IMR-90 (cell line): ENCODE measurements at regions not wholly inside any gene's neighbourhood (a gene's known extent, or its start where the extent isn't known, plus 50 kb on each side); places are given as distances from the start of the nearest gene placed in this dataset.

Experiments used
- ATAC-seq: fragments of 200-7000 bp; cut with Tn5 transposase; 2 replicates; pipeline ENCODE4 v1.9.1; 2020; ENCODE audit warnings: low read depth, mild to moderate bottlenecking, moderate library complexity
- BruUV-seq: library from RNA; stranded (reverse); fragments of 400-500 nt; replicated peaks from 2 replicates; lab custom pipeline; 2021; lab: Mats Ljungman, UMichigan
- CTCF ChIA-PET: fragments of 300-600 bp; formaldehyde crosslinking; extraction: SDS; loops from one replicate; lab custom pipeline; 2021; ENCODE audit warnings: antibody characterized with exemption; lab: Yijun Ruan, JAX
- POLR2A ChIA-PET: fragments of 300-600 bp; sonication (Branson Sonifier 250); formaldehyde crosslinking; loops from one replicate; lab custom pipeline; 2022; ENCODE audit warnings: antibody characterized with exemption; ENCODE audit not compliant: unreplicated experiment; lab: Charles Lee
- DNase-seq: peaks from one replicate; pipeline ENCODE4 v3.0.0; 2013
- H2AFZ ChIP-seq: replicated peaks from 2 replicates; pipeline ENCODE3; 2013; ENCODE audit warnings: low read length, mild to moderate bottlenecking; ENCODE audit not compliant: poor library complexity
- H2AK5ac ChIP-seq: 2 replicates; pipeline ENCODE4 v1.6.1; 2013; ENCODE audit warnings: low read depth, low read length, inconsistent platforms
- H2AK9ac ChIP-seq: replicated peaks from 2 replicates; pipeline ENCODE3; 2013; ENCODE audit warnings: mild to moderate bottlenecking, low read depth, low read length, moderate library complexity; ENCODE audit not compliant: poor library complexity
- H2BK120ac ChIP-seq: 2 replicates; pipeline ENCODE4 v1.6.1; 2013; ENCODE audit warnings: low read depth, low read length, inconsistent platforms
- H2BK15ac ChIP-seq: 3 replicates; pipeline ENCODE4 v1.6.1; 2013; ENCODE audit warnings: low read depth, low read length, inconsistent platforms
- H2BK20ac ChIP-seq: 2 replicates; pipeline ENCODE4 v1.6.1; 2013; ENCODE audit warnings: low read depth, mild to moderate bottlenecking, inconsistent platforms, low read length, moderate library complexity
- H2BK5ac ChIP-seq: 2 replicates; pipeline ENCODE4 v1.6.1; 2013; ENCODE audit warnings: mild to moderate bottlenecking, low read depth, low read length, inconsistent platforms; ENCODE audit not compliant: poor library complexity, severe bottlenecking
- H3K14ac ChIP-seq: replicated peaks from 2 replicates; pipeline ENCODE4 v1.6.1; 2013; ENCODE audit warnings: low read depth, low read length, inconsistent platforms
- H3K18ac ChIP-seq: 2 replicates; pipeline ENCODE4 v1.6.1; 2013; ENCODE audit warnings: low read depth, low read length, control low read depth
- H3K23ac ChIP-seq: 2 replicates; pipeline ENCODE4 v1.6.1; 2013; ENCODE audit warnings: low read depth, low read length, inconsistent platforms
- H3K27ac ChIP-seq: 2 replicates; pipeline ENCODE4 v1.5.1; 2013; ENCODE audit warnings: mild to moderate bottlenecking, control low read depth, low read length; ENCODE audit not compliant: insufficient read depth
- H3K27me3 ChIP-seq: 2 replicates; pipeline ENCODE4 v1.6.1; 2013; ENCODE audit warnings: low read length; ENCODE audit not compliant: control insufficient read depth, insufficient read depth
- H3K36me3 ChIP-seq: 2 replicates; pipeline ENCODE4 v1.6.1; 2013; ENCODE audit warnings: low read length, mixed read lengths; ENCODE audit not compliant: control insufficient read depth, insufficient read depth
- H3K4ac ChIP-seq: 2 replicates; pipeline ENCODE4 v1.6.1; 2013; ENCODE audit warnings: low read depth, low read length, inconsistent platforms
- H3K4me1 ChIP-seq: 2 replicates; pipeline ENCODE4 v1.6.1; 2013; ENCODE audit warnings: low read length, mixed read lengths; ENCODE audit not compliant: control insufficient read depth, insufficient read depth
- H3K4me2 ChIP-seq: 2 replicates; pipeline ENCODE4 v1.6.1; 2013; ENCODE audit warnings: low read depth, mild to moderate bottlenecking, control low read depth, low read length, moderate library complexity
- H3K4me3 ChIP-seq: 2 replicates; pipeline ENCODE4 v1.5.1; 2013; ENCODE audit warnings: low read depth, mild to moderate bottlenecking, control low read depth, low read length, moderate library complexity; ENCODE audit not compliant: insufficient read depth
- H3K56ac ChIP-seq: 2 replicates; pipeline ENCODE4 v1.6.1; 2013; ENCODE audit warnings: low read length, inconsistent platforms; ENCODE audit not compliant: insufficient read depth; ENCODE audit errors: extremely low read depth
- H3K79me1 ChIP-seq, 2 experiments: 2 replicates each; pipeline ENCODE4 v1.6.1; 2013; ENCODE audit warnings: low read length in 2 of 2, inconsistent platforms in 1 of 2, low read depth in 1 of 2
- H3K9ac ChIP-seq: 2 replicates; pipeline ENCODE4 v1.6.1; 2013; ENCODE audit warnings: low read depth, low read length, control low read depth
- H3K9me1 ChIP-seq: 2 replicates; pipeline ENCODE4 v1.6.1; 2013; ENCODE audit warnings: low read length, inconsistent platforms; ENCODE audit not compliant: insufficient read depth
- H3K9me3 ChIP-seq: 2 replicates; pipeline ENCODE4 v1.6.1; 2013; ENCODE audit warnings: low read length; ENCODE audit not compliant: control insufficient read depth, insufficient read depth
- H4K20me1 ChIP-seq: 2 replicates; pipeline ENCODE4 v1.6.1; 2013; ENCODE audit warnings: low read length, inconsistent platforms; ENCODE audit not compliant: insufficient read depth
- H4K5ac ChIP-seq: 2 replicates; pipeline ENCODE4 v1.6.1; 2013; ENCODE audit warnings: mild to moderate bottlenecking, low read depth, low read length, control low read depth
- H4K8ac ChIP-seq, 2 experiments: 2 replicates each; pipeline ENCODE4 v1.6.1; 2013; ENCODE audit warnings: low read depth in 2 of 2, low read length in 2 of 2, control low read depth in 1 of 2, inconsistent platforms in 1 of 2
- H4K91ac ChIP-seq: 2 replicates; pipeline ENCODE4 v1.6.1; 2013; ENCODE audit warnings: low read depth, low read length, inconsistent platforms; ENCODE audit not compliant: insufficient read depth
- CHD1 ChIP-seq: IDR thresholded peaks from 2 replicates; pipeline ENCODE4 v1.6.1; 2012; ENCODE audit warnings: low read depth, low read length, improper control_type of control experiment
- FOS ChIP-seq: fragments of 150-350 bp; IDR thresholded peaks from 2 replicates; pipeline ENCODE4 v1.6.1; 2016; ENCODE audit warnings: low read depth, low read length
- NFE2L2 ChIP-seq: fragments of 150-350 bp; IDR thresholded peaks from 2 replicates; pipeline ENCODE4 v1.6.1; 2016; ENCODE audit warnings: low read depth, mild to moderate bottlenecking, low read length
- POLR2A ChIP-seq: IDR thresholded peaks from 2 replicates; pipeline ENCODE4 v1.6.1; 2012; ENCODE audit warnings: mild to moderate bottlenecking, low read depth, low read length
- RFX5 ChIP-seq: IDR thresholded peaks from 2 replicates; pipeline ENCODE4 v1.8.0; 2012; ENCODE audit warnings: low read depth, mild to moderate bottlenecking, low read length, moderate library complexity
- SMC3 ChIP-seq: fragments of 150-350 bp; IDR thresholded peaks from 2 replicates; pipeline ENCODE4 v1.6.1; 2016; ENCODE audit warnings: low read depth, mild to moderate bottlenecking, antibody characterized with exemption, low read length, moderate library complexity
- whole genome bisulfite sequencing, 2 experiments: methylation state at CpG; one replicate each; pipeline versions ENCODE4 v1.1.5 to v1.1.7; 2013; ENCODE audit warnings: missing lambda C conversion rate in 2 of 2; ENCODE audit not compliant: insufficient read length in 1 of 2; ENCODE audit errors: extremely low coverage in 2 of 2; 5-methylcytosine and 5-hydroxymethylcytosine counted together
- dilution Hi-C: fragments of 300-500 bp; cut with HindIII; formaldehyde crosslinking; loops from one replicate; pipeline ENCODE4 v1.14.3; 2018; ENCODE audit warnings: low sequenced_read_pairs; ENCODE audit not compliant: unreplicated experiment
- in situ Hi-C: fragments of 300-500 bp; cut with MboI; formaldehyde crosslinking; loops from 3 replicates; pipeline ENCODE4 v1.14.3; 2019; ENCODE audit warnings: low sequenced_read_pairs, inconsistent platforms, mixed read lengths
- intact Hi-C: fragments of 100-400 bp; cut with micrococcal nuclease; formaldehyde crosslinking; loops from 2 replicates; pipeline ENCODE4 v1.10.0; 2022
- TF ChIP-seq, protein P1 (sequence below): fragments of 150-350 bp; IDR thresholded peaks from 2 replicates; pipeline ENCODE4 v1.6.1; 2017; ENCODE audit warnings: mild to moderate bottlenecking, antibody characterized with exemption, low read length, low read depth
- TF ChIP-seq, protein P2 (sequence below): conservative IDR thresholded peaks from 2 replicates; pipeline ENCODE4 v1.5.1; 2012; ENCODE audit warnings: mild to moderate bottlenecking, low read depth, low read length, improper control_type of control experiment
- TF ChIP-seq, protein P3 (sequence below): fragments of 150-350 bp; IDR thresholded peaks from 2 replicates; pipeline ENCODE4 v1.6.1; 2016; ENCODE audit warnings: low read depth, mild to moderate bottlenecking, low read length, moderate library complexity, borderline replicate concordance

DNA sequence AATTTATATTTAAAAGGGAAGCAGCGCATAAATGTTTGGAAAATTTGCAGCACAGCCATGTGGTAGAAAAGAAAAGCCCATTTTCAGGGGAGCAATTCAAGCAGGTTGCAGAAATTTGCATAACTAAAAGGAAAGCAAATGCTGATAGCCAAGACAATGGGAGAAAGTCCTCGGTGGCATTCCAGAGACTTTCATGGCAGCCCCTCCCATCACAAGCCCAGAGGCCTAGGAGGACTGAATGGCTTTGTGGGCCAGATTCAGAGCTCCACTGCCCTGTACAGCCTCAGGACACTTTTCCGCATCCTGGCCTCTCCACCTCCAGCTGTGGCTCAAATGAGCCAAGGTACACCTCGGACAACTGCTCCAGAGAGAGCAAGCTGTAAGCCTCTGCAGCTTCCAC is 462.9 kb downstream of the CDK5RAP2 start:
- Histone ChIP-seq H3K9me1 (no peaks in the 10 kb centered on the region), H4K20me1 (no peaks in the 10 kb centered on the region), H3K4me1 (no peaks in the 10 kb centered on the region), H3K27me3 (no peaks in the 10 kb centered on the region), H3K56ac (no peak overlapping the region), H2BK20ac (no peak overlapping the region), H3K27ac (no peak overlapping the region), H3K9ac (no peak overlapping the region), H3K14ac (no peak overlapping the region), H4K91ac (no peak overlapping the region), H3K23ac (no peak overlapping the region), H4K5ac (no peak overlapping the region), H4K8ac (no peak overlapping the region), H3K79me1 (no peaks in the 10 kb centered on the region), H3K4me2 (no peak overlapping the region), H2BK15ac (no peak overlapping the region), H2AK9ac (no peak overlapping the region), H2BK5ac (no peak overlapping the region), H3K36me3 (no peaks in the 10 kb centered on the region), H2BK120ac (no peak overlapping the region), H3K18ac (no peak overlapping the region), H2AK5ac (no peak overlapping the region), H3K4me3 (no peak overlapping the region), H3K9me3 (no peaks in the 10 kb centered on the region), H2AFZ (no peak overlapping the region), H3K4ac (no peak overlapping the region)
- 20% methylated on average over 1 of the region's 4 CpGs; no CpG with 5 or more reads in 1 of the 2 experiments for WGBS, 2 experiments
- intact Hi-C loops (no loop called here), dilution Hi-C loops (no loop called here), in situ Hi-C loops (no loop called here)
- CTCF ChIA-PET = no interaction called here
- POLR2A ChIA-PET = no interaction called here
- TF ChIP-seq, protein P1, sequence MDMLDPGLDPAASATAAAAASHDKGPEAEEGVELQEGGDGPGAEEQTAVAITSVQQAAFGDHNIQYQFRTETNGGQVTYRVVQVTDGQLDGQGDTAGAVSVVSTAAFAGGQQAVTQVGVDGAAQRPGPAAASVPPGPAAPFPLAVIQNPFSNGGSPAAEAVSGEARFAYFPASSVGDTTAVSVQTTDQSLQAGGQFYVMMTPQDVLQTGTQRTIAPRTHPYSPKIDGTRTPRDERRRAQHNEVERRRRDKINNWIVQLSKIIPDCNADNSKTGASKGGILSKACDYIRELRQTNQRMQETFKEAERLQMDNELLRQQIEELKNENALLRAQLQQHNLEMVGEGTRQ = no peak
- TF ChIP-seq RFX5 (no peak), SMC3 (no peak), CHD1 (no peak), POLR2A (no peak), FOS (no peak), NFE2L2 (no peak)
- TF ChIP-seq, protein P2, sequence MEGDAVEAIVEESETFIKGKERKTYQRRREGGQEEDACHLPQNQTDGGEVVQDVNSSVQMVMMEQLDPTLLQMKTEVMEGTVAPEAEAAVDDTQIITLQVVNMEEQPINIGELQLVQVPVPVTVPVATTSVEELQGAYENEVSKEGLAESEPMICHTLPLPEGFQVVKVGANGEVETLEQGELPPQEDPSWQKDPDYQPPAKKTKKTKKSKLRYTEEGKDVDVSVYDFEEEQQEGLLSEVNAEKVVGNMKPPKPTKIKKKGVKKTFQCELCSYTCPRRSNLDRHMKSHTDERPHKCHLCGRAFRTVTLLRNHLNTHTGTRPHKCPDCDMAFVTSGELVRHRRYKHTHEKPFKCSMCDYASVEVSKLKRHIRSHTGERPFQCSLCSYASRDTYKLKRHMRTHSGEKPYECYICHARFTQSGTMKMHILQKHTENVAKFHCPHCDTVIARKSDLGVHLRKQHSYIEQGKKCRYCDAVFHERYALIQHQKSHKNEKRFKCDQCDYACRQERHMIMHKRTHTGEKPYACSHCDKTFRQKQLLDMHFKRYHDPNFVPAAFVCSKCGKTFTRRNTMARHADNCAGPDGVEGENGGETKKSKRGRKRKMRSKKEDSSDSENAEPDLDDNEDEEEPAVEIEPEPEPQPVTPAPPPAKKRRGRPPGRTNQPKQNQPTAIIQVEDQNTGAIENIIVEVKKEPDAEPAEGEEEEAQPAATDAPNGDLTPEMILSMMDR = no peak
- TF ChIP-seq, protein P3, sequence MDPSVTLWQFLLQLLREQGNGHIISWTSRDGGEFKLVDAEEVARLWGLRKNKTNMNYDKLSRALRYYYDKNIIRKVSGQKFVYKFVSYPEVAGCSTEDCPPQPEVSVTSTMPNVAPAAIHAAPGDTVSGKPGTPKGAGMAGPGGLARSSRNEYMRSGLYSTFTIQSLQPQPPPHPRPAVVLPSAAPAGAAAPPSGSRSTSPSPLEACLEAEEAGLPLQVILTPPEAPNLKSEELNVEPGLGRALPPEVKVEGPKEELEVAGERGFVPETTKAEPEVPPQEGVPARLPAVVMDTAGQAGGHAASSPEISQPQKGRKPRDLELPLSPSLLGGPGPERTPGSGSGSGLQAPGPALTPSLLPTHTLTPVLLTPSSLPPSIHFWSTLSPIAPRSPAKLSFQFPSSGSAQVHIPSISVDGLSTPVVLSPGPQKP = no peak
- DNase-seq (no peak), ATAC-seq (no peak)
- BruUV-seq = no TSS peak
